GM18519 (cell line): ENCODE measurements at regions not wholly inside any gene's neighbourhood (a gene's known extent, or its start where the extent isn't known, plus 50 kb on each side); places are given as distances from the start of the nearest gene placed in this dataset.

Experiments used
- ATAC-seq: cut with Tn5 transposase; IDR thresholded peaks from one replicate; pipeline ENCODE4 v1.9.1; 2021; ENCODE audit warnings: mild to moderate bottlenecking, moderate library complexity; ENCODE audit not compliant: unreplicated experiment, low FRiP score

DNA sequence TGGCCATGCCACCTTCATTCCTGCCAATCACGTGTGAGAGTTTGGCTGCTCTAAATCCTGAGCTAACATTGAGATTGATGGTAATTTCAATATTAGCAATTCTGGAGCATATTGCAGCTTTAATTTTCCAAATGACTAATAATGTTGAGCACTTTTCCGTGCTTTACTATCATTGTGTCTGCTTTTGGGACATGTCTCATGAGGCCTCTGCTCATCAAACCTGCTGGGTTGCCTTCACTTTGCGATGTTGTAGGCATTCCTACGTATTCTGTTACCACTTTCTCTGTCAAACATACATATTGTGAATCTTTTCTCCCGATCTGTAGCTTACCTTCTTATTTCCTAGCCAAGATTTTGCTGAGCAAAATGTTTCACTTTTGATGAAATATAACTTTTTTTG lies 466.6 kb downstream of the GALR1 start:
- no peak for ATAC-seq

- ATAC-seq: no peak
These were observed 483.8 kb downstream of the GALR1 start for GRCh38 chr18:77733292-77733903.

DNA sequence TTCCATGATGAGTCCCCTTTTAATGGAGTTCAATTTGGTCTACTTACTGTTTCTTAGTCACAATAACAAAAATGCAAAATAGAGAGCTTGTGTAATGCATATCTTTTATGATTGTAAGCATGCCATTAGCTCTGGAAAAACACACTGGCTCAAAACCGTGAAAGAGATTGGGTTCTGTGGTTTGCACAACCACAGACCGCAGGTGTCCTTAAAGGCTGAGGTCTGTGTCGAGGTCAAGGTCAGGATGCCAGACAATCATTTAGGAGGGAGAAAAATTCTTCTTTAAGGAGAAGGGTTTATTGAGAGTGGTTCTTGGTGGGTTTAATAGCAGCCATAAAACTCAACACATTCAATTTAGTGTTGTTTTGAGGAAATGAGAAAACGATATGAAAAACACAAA lies 487.2 kb downstream of the GALR1 start:
- ATAC-seq: no peak

DNA sequence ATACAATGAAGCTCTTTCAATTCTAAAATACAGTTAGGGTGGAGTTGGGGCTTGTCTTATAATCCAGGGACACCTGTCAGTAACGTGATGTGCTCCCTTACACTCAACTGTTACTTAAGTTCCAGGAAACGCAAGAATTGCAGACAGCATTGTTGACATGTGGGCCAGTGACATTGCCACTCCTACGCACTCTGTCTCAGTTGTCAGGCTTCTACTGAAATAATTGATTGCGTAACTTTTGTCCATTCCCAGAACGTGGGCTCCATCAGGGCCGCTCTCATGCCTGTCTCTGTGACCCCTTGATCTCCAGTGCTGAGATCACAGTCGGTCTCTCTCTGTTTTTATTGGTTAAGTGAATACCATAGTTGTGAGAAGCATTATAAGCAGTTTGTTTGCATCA lies 487.8 kb downstream of the GALR1 start:
- ATAC-seq: no peak

- ATAC-seq: no peak
These were observed 499.4 kb downstream of the GALR1 start for GRCh38 chr18:77749089-77749488.

GRCh38 chr18:77750006-77750405 lies 500.4 kb downstream of the GALR1 start:
- no peak for ATAC-seq

GRCh38 chr18:77754475-77755044 lies 504.9 kb downstream of the GALR1 start:
- no peak for ATAC-seq

GRCh38 chr18:77755187-77755586 lies 505.5 kb downstream of the GALR1 start:
- no peak for ATAC-seq

- ATAC-seq: no peak
These were observed 511.7 kb downstream of the GALR1 start for GRCh38 chr18:77761332-77761731.

GRCh38 chr18:77762014-77762413 lies 512.4 kb downstream of the GALR1 start:
- no peak for ATAC-seq

- no peak for ATAC-seq
These were observed 513.0 kb downstream of the GALR1 start for GRCh38 chr18:77762642-77763041.

GRCh38 chr18:77763530-77764145 lies 514.0 kb downstream of the GALR1 start:
- ATAC-seq: no peak

- no peak for ATAC-seq
These were observed 515.8 kb downstream of the GALR1 start for GRCh38 chr18:77765468-77765867.

DNA sequence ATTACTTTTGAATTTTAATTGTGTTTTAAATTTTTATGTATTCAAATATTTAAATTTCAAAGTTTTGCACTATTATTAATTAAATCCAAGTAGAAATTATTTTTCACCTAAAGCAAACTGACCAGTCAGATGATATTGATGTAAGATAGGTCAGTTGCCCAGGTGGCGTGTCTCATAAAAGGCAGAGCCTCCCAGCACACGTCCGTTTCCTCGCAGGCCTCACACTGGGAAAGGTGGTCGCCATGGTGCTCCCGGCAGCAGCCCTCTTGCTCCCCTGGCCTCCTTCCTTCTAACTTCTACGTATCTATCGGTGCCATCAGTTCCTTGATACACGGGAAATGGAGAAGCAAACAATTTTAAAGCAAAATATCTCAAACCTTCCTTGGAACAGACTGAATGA lies 516.8 kb downstream of the GALR1 start:
- ATAC-seq: no peak

- ATAC-seq: no peak
These were observed 522.5 kb downstream of the GALR1 start for GRCh38 chr18:77772177-77772576.

DNA sequence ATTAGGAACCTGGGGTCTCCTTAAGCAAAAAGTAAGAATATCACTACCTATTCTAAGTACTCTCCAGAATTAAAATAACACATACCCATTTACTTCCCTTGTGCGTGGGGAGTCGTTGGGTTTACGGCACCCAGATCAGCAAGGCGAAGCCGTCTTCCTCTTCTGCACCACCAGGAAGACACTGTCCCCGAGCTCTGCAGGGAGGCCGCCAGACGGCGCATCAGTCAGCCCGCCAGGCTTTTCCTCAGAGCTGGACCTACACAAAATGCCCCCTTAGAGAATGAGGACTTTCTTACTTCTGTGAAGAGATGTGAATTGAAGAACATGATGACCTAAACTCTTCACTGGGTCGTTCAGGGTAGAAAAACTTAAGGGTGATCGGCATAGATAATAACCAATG lies 526.5 kb downstream of the GALR1 start:
- no peak for ATAC-seq

DNA sequence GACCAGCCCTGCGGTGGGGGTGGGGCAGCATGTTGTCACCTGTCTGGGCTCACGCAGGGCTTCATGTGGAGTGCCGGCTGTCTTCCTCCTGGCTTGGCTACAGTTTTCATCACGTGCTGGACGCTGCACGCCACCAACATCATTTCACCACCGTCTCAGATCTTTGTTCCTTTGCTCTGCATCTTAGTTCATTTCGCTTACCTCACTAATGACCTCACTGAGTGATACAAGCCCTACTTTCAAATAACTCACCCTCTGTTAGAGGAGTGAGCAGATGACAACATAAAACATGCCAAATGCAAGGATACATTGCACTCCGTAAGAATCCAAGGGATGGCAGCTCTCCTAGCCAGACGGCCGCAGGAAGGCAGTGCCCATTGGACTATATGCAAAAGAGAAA lies 527.5 kb downstream of the GALR1 start:
- ATAC-seq: no peak

DNA sequence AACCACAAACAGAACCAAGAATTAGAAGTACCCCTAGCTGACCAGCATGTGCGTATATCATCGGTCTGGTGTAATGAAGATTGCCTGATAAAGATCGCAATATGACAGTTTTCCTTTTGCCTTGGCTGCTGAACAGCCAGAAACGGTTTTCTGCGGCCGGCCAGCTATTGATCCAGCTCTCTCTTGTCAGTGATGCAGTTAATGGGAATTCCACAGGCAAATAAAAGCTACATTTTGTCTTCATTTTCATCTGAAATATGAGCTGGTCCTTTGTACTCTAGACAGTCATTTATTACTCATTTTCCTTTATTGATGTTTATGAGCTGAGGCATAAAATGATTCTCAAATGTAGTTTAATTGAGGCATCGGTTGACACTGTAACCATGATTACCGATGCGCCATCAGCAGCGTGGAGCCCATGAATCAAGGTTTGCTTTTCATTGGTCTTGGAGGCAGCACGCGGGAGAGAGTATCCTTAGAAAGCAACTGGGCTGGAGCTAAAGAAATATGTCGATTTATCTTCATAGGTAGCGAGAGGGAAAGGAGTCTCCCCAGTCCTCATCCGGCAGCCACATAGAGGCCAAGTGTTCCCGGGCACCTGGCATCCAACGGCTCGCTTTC lies 535.2 kb downstream of the GALR1 start:
- no peak for ATAC-seq

DNA sequence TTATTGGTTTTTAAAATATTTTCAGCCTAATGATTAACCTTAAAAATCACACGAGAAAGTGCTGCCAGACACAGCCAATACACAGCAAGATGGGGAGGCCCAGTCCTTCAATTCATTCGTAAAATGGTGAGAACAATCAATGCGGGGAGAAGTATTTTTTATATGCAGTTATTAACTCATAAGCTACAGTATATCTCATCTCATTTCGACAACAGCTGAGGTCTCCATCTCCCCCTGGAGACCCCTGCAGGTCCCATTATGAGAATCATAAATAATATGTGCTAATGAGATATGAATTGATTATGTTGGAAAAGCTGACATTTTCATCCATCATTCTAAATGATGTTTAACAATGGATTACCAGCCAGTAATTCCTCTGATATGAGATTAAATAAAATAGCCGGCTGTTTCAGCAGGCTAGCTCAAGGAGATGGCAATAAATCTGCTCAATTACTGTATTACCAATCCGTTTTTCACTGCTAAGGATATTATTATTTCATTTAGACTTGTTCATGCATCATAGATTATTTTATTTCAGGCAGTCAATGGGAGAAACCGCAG lies 535.8 kb downstream of the GALR1 start:
- ATAC-seq: no peak

DNA sequence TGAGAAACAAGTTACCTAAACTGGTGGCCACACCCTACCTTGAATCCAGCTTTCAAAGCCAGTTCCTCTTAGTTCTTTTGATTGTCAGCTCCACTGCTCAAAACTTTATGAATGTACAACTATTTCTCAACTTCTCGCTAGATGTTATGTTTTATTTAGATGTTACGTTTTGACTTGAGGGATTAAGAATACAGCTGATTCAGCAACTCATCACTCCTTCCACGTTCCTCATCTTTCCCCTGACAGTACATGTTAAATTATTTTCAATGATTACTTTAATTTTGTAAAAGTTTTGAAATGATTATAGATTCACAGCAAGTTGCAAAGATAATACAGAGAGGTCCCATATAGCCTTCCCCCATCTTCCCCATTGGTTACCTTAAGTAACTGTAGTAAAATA lies 553.4 kb downstream of the GALR1 start:
- no peak for ATAC-seq

- no peak for ATAC-seq
These were observed 554.7 kb downstream of the GALR1 start for GRCh38 chr18:77804382-77804781.

DNA sequence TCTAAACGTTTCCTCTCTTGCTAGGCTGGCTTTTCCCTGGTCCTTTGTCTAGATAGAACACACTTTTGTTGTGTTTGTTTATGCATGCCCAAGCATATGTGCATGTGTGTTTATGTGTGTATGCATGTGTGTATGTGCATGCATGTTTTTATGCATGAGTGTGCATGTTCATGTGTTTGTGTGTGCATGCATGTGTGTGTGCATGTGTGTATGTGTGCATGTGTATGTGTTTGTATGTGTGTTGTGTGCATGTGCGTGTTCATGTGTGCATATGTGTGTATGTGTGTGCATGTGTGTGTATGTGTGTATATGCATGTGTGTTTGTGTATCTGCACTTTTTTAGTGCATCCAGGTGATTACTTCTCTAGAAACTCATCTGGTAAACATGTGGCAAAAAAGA lies 558.0 kb downstream of the GALR1 start:
- no peak for ATAC-seq
